ENCODE measurements at regions not wholly inside any gene's neighbourhood (a gene's known extent, or its start where the extent isn't known, plus 50 kb on each side); places are given as distances from the start of the nearest gene placed in this dataset.

DNA sequence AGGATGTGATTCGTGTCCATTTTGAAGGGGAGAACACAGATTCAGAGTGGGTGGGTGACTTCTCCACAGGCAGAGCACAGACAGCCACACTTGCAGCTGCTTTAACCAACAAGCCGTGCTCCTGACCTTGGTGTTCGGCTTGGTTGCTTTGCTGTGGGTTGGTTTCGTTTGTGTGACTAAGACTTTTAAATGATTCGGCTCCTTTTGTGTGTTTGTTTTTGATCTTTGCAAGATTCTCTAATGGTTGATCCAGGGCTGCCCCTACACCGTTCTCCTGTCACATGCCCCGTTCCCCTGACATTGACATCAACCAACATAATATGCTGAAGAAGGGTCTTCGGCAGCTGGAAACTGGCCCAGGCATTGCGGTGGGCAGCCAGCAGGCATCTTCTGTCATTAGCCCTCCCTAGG, 95.9 kb upstream of the MBOAT2 start:
- no peak for TF ChIP-seq POLR2A (IDR thresholded peaks at IDR 0.05; ENCODE audit: low read length)
- no peak for TF ChIP-seq GATA1 (IDR thresholded peaks at IDR 0.05; ENCODE audit: low read depth, low read length)

All from erythroblast (primary cell).